ENCODE measurements at regions not wholly inside any gene's neighbourhood (a gene's known extent, or its start where the extent isn't known, plus 50 kb on each side); places are given as distances from the start of the nearest gene placed in this dataset.

DNA sequence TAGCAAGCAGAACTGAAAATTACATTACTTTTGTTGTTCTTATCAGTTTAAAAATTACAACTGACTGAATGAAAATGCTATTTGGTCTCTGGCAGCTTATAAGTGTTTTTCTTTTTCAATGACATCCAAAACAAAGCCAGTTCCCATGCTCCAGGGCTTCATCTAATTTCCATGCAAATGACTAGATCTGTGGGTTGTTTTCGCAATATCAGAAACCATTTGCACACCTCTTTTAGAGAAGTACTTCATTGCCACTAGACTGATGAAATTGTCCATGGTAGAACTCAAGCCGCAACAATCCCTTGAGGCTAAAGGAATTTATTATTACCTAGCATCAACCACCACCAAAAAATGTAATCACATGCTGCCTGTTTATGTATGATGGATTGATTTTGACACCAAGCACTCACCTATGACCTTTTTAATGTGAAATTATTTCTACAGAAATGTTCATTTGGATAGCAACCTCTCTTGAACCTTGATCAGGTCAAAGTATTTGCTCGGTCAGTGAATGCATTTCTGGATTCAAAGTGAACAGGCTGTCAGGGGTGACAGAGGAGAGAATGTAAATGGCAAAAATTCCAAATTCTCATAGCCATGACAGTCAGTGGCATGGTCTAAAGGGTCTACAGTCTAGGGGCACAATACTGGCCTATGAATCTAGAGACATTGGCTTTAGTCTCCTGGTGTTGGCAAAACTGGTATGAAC, 769.3 kb downstream of the SORCS1 start:
- H3K9ac ChIP-seq (ENCODE audit: control insufficient read depth, extremely low read depth, insufficient read depth, low read length) = no peak overlapping the region
- DNase-seq (ENCODE audit: low read depth, low spot score) = no peak
- no peak overlapping the region for H3K4me3 ChIP-seq (ENCODE audit: control insufficient read depth in 2 of 3, extremely low read depth in 1 of 3, insufficient read depth in 2 of 3, low read depth in 1 of 3, low read length in 3 of 3)
- dilution Hi-C loops (cut with MboI; ENCODE audit: extremely low pct_ligation_motif_present, low sequenced_read_pairs) = no loop called here
- no peak for FAIRE-seq
- H4K20me1 ChIP-seq (ENCODE audit: control insufficient read depth, extremely low read depth, insufficient read depth, low read length) = no peaks in the 10 kb centered on the region
- no peaks in the 10 kb centered on the region for H3K27me3 ChIP-seq (ENCODE audit: control insufficient read depth, extremely low read depth, insufficient read depth, low read length)
- no peak for TF ChIP-seq EZH2 (IDR thresholded peaks at IDR 0.05; ENCODE audit: low read length)
- TF ChIP-seq, protein P1, sequence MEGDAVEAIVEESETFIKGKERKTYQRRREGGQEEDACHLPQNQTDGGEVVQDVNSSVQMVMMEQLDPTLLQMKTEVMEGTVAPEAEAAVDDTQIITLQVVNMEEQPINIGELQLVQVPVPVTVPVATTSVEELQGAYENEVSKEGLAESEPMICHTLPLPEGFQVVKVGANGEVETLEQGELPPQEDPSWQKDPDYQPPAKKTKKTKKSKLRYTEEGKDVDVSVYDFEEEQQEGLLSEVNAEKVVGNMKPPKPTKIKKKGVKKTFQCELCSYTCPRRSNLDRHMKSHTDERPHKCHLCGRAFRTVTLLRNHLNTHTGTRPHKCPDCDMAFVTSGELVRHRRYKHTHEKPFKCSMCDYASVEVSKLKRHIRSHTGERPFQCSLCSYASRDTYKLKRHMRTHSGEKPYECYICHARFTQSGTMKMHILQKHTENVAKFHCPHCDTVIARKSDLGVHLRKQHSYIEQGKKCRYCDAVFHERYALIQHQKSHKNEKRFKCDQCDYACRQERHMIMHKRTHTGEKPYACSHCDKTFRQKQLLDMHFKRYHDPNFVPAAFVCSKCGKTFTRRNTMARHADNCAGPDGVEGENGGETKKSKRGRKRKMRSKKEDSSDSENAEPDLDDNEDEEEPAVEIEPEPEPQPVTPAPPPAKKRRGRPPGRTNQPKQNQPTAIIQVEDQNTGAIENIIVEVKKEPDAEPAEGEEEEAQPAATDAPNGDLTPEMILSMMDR (optimal IDR thresholded peaks at IDR 0.05 in 1 of 3, IDR thresholded peaks at IDR 0.05 in 1 of 3, conservative IDR thresholded peaks at IDR 0.05 in 1 of 3; ENCODE audit: extremely low read depth in 1 of 3, insufficient read depth in 2 of 3, low read length in 3 of 3) = no peak
- no peaks in the 10 kb centered on the region for H3K79me2 ChIP-seq (ENCODE audit: control insufficient read depth, insufficient read depth, low read length)
- no peaks in the 10 kb centered on the region for H3K9me3 ChIP-seq (ENCODE audit: control insufficient read depth, low read depth, low read length)
- H3K9me1 ChIP-seq (ENCODE audit: control insufficient read depth, extremely low read depth, insufficient read depth, low read length) = no peaks in the 10 kb centered on the region
- no peak overlapping the region for H3K4me2 ChIP-seq (ENCODE audit: control insufficient read depth, extremely low read depth, insufficient read depth, low read depth, low read length)
- no peak overlapping the region for H3K27ac ChIP-seq (ENCODE audit: control insufficient read depth, insufficient read depth, low read length)
- no peak overlapping the region for H2AFZ ChIP-seq (ENCODE audit: control insufficient read depth, low read length)
- H3K36me3 ChIP-seq (ENCODE audit: control insufficient read depth in 2 of 2, extremely low read depth in 1 of 2, insufficient read depth in 2 of 2, low read length in 2 of 2) = no peaks in the 10 kb centered on the region
- H3K4me1 ChIP-seq (ENCODE audit: control insufficient read depth, extremely low read depth, insufficient read depth, low read length) = no peaks in the 10 kb centered on the region

DNA sequence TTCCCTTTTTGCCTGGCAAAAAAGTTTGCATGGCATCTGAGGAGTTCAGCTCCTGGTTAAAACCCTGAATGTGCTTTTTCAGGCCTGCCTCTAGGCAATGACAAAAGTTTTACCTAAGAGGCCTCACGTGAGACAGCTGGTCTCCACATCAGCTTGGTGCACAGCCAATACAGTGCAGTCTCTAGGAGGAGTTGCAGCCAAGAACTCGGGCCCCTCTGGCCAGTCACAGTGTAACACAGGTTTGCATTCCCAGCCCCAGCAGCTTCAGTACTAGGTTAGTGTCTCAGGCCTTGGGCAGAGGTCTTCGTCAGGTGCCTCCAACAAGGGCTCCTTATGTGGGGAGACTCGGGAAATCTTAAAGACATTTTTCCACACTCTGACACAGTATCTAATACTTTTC, 771.7 kb downstream of the SORCS1 start:
- H3K4me1 ChIP-seq (ENCODE audit: control insufficient read depth, extremely low read depth, insufficient read depth, low read length) = no peaks in the 10 kb centered on the region
- no peak overlapping the region for H3K4me2 ChIP-seq (ENCODE audit: control insufficient read depth, extremely low read depth, insufficient read depth, low read depth, low read length)
- no peaks in the 10 kb centered on the region for H3K79me2 ChIP-seq (ENCODE audit: control insufficient read depth, insufficient read depth, low read length)
- no peaks in the 10 kb centered on the region for H3K36me3 ChIP-seq (ENCODE audit: control insufficient read depth in 2 of 2, extremely low read depth in 1 of 2, insufficient read depth in 2 of 2, low read length in 2 of 2)
- TF ChIP-seq, protein P1 (optimal IDR thresholded peaks at IDR 0.05 in 1 of 3, IDR thresholded peaks at IDR 0.05 in 1 of 3, conservative IDR thresholded peaks at IDR 0.05 in 1 of 3; ENCODE audit: extremely low read depth in 1 of 3, insufficient read depth in 2 of 3, low read length in 3 of 3) = no peak
- no peak for TF ChIP-seq EZH2 (IDR thresholded peaks at IDR 0.05; ENCODE audit: low read length)
- H3K27me3 ChIP-seq (ENCODE audit: control insufficient read depth, extremely low read depth, insufficient read depth, low read length) = no peaks in the 10 kb centered on the region
- H3K4me3 ChIP-seq (ENCODE audit: control insufficient read depth in 2 of 3, extremely low read depth in 1 of 3, insufficient read depth in 2 of 3, low read depth in 1 of 3, low read length in 3 of 3) = no peak overlapping the region
- H2AFZ ChIP-seq (ENCODE audit: control insufficient read depth, low read length) = no peak overlapping the region
- no peak overlapping the region for H3K9ac ChIP-seq (ENCODE audit: control insufficient read depth, extremely low read depth, insufficient read depth, low read length)
- H4K20me1 ChIP-seq (ENCODE audit: control insufficient read depth, extremely low read depth, insufficient read depth, low read length) = no peaks in the 10 kb centered on the region
- no peaks in the 10 kb centered on the region for H3K9me1 ChIP-seq (ENCODE audit: control insufficient read depth, extremely low read depth, insufficient read depth, low read length)
- dilution Hi-C loops (cut with MboI; ENCODE audit: extremely low pct_ligation_motif_present, low sequenced_read_pairs) = no loop called here
- no peak overlapping the region for H3K27ac ChIP-seq (ENCODE audit: control insufficient read depth, insufficient read depth, low read length)
- DNase-seq (ENCODE audit: low read depth, low spot score) = no peak
- no peak for FAIRE-seq
- no peaks in the 10 kb centered on the region for H3K9me3 ChIP-seq (ENCODE audit: control insufficient read depth, low read depth, low read length)

Measured in keratinocyte (primary cell).